GM18867 (cell line): ENCODE measurements at regions not wholly inside any gene's neighbourhood (a gene's known extent, or its start where the extent isn't known, plus 50 kb on each side); places are given as distances from the start of the nearest gene placed in this dataset.
A peak's percentile ranks its signal among the peaks of the same experiment; 100 is the strongest.
"Not testable (repeated sequence)": the region's sequence is repeated elsewhere in the genome, so short reads cannot be mapped to it uniquely, and the experiment has no call there.

Experiments
- ATAC-seq: cut with Tn5 transposase; IDR thresholded peaks from one replicate; pipeline ENCODE4 v1.9.1; 2021; ENCODE audit warnings: mild to moderate bottlenecking, moderate library complexity; ENCODE audit not compliant: unreplicated experiment

GRCh38 chr17:36695082-36695481 lies 93.7 kb downstream of the MRM1 start:
- ATAC-seq, result no peak

GRCh38 chr17:36695710-36696109 lies 94.3 kb downstream of the MRM1 start:
- not testable (repeated sequence) for ATAC-seq

- no peak for ATAC-seq
Measured at GRCh38 chr17:36696805-36697204, 95.4 kb downstream of the MRM1 start.

GRCh38 chr17:36697903-36698530 lies 96.6 kb downstream of the MRM1 start:
- no peak for ATAC-seq

GRCh38 chr17:36701429-36702099 lies 100.2 kb downstream of the MRM1 start:
- ATAC-seq, result no peak

GRCh38 chr17:36702636-36703035 lies 101.3 kb downstream of the MRM1 start:
- no peak for ATAC-seq

- no peak for ATAC-seq
Measured at GRCh38 chr17:36703860-36704266, 102.5 kb downstream of the MRM1 start.

GRCh38 chr17:36705283-36705795 lies 104.0 kb downstream of the MRM1 start:
- ATAC-seq, result no peak

GRCh38 chr17:36705874-36706731 lies 104.7 kb downstream of the MRM1 start:
- no peak for ATAC-seq

- no peak for ATAC-seq
Measured at GRCh38 chr17:36707904-36708303, 106.5 kb downstream of the MRM1 start.

- no peak for ATAC-seq
Measured at GRCh38 chr17:36714789-36715188, 113.4 kb downstream of the MRM1 start.

- ATAC-seq, result no peak
Measured at GRCh38 chr17:36715951-36716350, 114.6 kb downstream of the MRM1 start.

GRCh38 chr17:36717088-36717487 lies 115.7 kb downstream of the MRM1 start:
- ATAC-seq, result no peak

GRCh38 chr17:36720131-36720530 lies 118.7 kb downstream of the MRM1 start:
- ATAC-seq, result no peak

- no peak for ATAC-seq
Measured at GRCh38 chr17:36721560-36722120, 120.3 kb downstream of the MRM1 start.

GRCh38 chr17:36722121-36722902 lies 120.9 kb downstream of the MRM1 start:
- ATAC-seq, result peak; percentile 48

GRCh38 chr17:36722903-36723263 lies 121.5 kb downstream of the MRM1 start:
- ATAC-seq, result no peak

GRCh38 chr17:36723459-36724025 lies 122.2 kb downstream of the MRM1 start:
- ATAC-seq, result no peak

GRCh38 chr17:36726199-36726598 lies 124.8 kb downstream of the MRM1 start:
- ATAC-seq, result no peak

GRCh38 chr17:36727052-36727451 lies 125.7 kb downstream of the MRM1 start:
- ATAC-seq, result no peak
